ENCODE measurements at regions not wholly inside any gene's neighbourhood (a gene's known extent, or its start where the extent isn't known, plus 50 kb on each side); places are given as distances from the start of the nearest gene placed in this dataset.

DNA sequence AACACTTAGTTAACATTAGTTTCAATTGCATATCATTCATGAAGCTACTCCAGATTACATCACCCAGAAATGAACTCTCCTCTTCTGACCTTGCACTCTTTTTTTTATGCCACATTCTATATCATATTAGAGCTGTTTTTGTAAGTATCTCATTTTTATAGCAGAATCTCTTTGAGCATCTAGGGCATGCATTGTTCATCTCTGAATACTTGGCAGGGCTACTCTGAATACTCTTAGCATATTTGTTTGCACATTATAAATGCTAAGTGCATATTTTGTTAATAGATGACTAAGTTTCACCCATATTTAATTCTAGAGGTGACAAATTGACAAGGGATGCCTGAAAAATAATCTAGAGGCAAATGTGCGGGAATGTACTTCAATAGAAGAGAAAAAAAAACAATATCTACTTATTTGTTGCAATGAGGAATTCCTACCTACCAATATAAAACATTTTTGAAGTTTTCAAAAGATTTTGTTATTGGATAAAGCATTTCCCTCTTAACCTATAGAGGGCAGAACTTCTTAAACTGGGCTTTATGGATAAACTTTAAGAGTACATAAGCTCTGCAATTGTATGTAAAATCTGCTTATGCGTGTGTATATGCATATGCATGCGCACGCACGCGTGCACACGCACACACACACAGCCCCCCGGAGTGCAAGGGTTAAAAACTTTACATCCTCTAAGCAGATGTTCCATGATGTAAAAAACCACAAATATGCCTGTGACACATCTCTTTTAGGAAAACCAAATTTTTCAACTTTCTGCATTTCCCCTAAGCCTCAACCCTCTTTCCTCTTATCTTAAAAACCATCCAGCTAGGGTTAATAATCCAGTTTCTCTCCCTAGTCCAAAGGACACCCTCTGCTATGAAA, 73.0 kb upstream of the OXGR1 start:
- Histone ChIP-seq H2AFZ (ENCODE audit: low read length) (no peak overlapping the region), H3K36me3 (replicated peaks; ENCODE audit: insufficient read depth, low read length) (no peaks in the 10 kb centered on the region), H3F3A (ENCODE audit: insufficient read depth, low read length) (no peaks in the 10 kb centered on the region), H3K4me2 (ENCODE audit: low read depth, low read length) (no peak overlapping the region), H3K4me3 (ENCODE audit: low read length) (no peak overlapping the region), H3K4me1 (ENCODE audit: low read length) (no peaks in the 10 kb centered on the region), H3K79me2 (ENCODE audit: low read length) (no peaks in the 10 kb centered on the region), H4K20me1 (ENCODE audit: insufficient read depth, low read length) (no peaks in the 10 kb centered on the region), H3K9me3 (replicated peaks; ENCODE audit: insufficient read depth, low read length) (no peaks in the 10 kb centered on the region), H3K9ac (ENCODE audit: low read length) (no peak overlapping the region), H3K9me2 (replicated peaks; ENCODE audit: insufficient read depth, low read length) (no peaks in the 10 kb centered on the region), H3K27ac (ENCODE audit: low read length) (no peak overlapping the region), H3K27me3 (replicated peaks; ENCODE audit: insufficient read depth, low read length) (no peaks in the 10 kb centered on the region)
- DNase-seq = no peak
- TF ChIP-seq EZH2 (optimal IDR thresholded peaks at IDR 0.05; ENCODE audit: low read depth, low read length) (no peak), EZH2phosphoT487 (IDR thresholded peaks at IDR 0.05; ENCODE audit: low read length) (no peak)
- TF ChIP-seq, protein P1, sequence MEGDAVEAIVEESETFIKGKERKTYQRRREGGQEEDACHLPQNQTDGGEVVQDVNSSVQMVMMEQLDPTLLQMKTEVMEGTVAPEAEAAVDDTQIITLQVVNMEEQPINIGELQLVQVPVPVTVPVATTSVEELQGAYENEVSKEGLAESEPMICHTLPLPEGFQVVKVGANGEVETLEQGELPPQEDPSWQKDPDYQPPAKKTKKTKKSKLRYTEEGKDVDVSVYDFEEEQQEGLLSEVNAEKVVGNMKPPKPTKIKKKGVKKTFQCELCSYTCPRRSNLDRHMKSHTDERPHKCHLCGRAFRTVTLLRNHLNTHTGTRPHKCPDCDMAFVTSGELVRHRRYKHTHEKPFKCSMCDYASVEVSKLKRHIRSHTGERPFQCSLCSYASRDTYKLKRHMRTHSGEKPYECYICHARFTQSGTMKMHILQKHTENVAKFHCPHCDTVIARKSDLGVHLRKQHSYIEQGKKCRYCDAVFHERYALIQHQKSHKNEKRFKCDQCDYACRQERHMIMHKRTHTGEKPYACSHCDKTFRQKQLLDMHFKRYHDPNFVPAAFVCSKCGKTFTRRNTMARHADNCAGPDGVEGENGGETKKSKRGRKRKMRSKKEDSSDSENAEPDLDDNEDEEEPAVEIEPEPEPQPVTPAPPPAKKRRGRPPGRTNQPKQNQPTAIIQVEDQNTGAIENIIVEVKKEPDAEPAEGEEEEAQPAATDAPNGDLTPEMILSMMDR (IDR thresholded peaks at IDR 0.05; ENCODE audit: low read length) = no peak

DNA sequence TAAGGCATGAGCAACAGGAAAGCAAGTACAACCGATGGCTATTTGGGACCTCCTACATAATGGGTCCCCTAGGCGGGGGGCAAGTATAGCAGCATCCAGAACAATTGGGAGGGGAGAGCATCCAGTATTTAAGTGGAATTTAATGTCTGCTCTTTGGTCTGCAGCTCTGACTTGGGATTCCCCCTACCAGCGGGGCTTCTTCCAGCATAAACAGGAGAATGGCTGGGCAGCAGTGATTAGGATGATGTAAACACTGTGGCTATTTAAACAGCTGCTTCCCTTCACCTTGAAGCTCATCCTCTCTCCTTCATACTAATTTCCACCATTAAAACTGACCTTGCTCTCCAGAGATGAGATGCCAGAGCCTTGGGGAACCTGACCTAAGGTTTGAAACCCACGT, 73.9 kb upstream of the OXGR1 start:
- Histone ChIP-seq H3K9me3 (replicated peaks; ENCODE audit: insufficient read depth, low read length) (no peaks in the 10 kb centered on the region), H3K79me2 (ENCODE audit: low read length) (no peaks in the 10 kb centered on the region), H3K9me2 (replicated peaks; ENCODE audit: insufficient read depth, low read length) (no peaks in the 10 kb centered on the region), H3K9ac (ENCODE audit: low read length) (no peak overlapping the region), H3K27ac (ENCODE audit: low read length) (no peak overlapping the region), H3K27me3 (replicated peaks; ENCODE audit: insufficient read depth, low read length) (no peaks in the 10 kb centered on the region), H3K4me2 (ENCODE audit: low read depth, low read length) (no peak overlapping the region), H3K4me3 (ENCODE audit: low read length) (no peak overlapping the region), H3K36me3 (replicated peaks; ENCODE audit: insufficient read depth, low read length) (no peaks in the 10 kb centered on the region), H2AFZ (ENCODE audit: low read length) (no peak overlapping the region), H3F3A (ENCODE audit: insufficient read depth, low read length) (no peaks in the 10 kb centered on the region), H3K4me1 (ENCODE audit: low read length) (no peaks in the 10 kb centered on the region), H4K20me1 (ENCODE audit: insufficient read depth, low read length) (no peaks in the 10 kb centered on the region)
- no peak for DNase-seq
- TF ChIP-seq, protein P1 (IDR thresholded peaks at IDR 0.05; ENCODE audit: low read length) = no peak
- no peak for TF ChIP-seq EZH2phosphoT487 (IDR thresholded peaks at IDR 0.05; ENCODE audit: low read length)
- TF ChIP-seq EZH2 (optimal IDR thresholded peaks at IDR 0.05; ENCODE audit: low read depth, low read length) = no peak

DNA sequence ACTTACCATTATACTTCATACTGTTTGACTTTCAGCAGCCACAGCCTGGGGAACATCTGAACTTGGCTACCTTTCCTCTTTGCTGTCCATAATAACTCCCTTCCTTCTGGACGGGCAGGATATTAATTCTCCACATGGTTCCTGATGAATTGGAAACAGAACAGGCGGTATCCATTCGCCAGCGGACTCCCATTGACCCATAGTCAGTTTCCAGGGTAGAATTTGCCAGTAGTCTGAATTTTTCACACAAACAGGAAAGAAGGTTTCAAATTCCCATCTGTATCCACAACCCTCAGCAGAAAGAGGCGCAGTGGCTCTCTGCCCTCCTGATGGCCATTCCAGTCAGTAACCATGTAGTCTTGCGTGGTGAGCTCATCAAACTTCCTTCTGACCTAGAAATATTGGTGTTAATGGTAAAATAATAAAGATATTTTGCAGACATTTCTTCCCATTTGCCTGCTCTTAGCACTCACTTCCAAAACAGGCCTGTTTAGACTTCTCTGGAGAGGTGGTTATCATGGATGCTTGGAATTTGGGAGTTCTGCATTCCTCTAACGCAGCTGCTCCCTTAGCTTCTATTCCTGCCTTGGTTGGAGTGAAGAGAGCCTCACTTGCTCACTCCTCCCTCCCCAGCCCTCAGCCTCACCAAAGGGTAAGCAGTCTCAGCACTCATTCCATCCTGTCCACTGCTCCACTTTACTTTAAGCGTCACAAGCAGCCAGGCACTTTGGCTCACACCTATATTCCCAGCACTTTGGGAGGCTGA, 75.0 kb upstream of the OXGR1 start:
- Histone ChIP-seq H3K27me3 (replicated peaks; ENCODE audit: insufficient read depth, low read length) (no peaks in the 10 kb centered on the region), H3K36me3 (replicated peaks; ENCODE audit: insufficient read depth, low read length) (no peaks in the 10 kb centered on the region), H3K4me1 (ENCODE audit: low read length) (no peaks in the 10 kb centered on the region), H3K27ac (ENCODE audit: low read length) (no peak overlapping the region), H3K4me3 (ENCODE audit: low read length) (no peak overlapping the region), H3K4me2 (ENCODE audit: low read depth, low read length) (no peak overlapping the region), H2AFZ (ENCODE audit: low read length) (no peak overlapping the region), H3F3A (ENCODE audit: insufficient read depth, low read length) (no peaks in the 10 kb centered on the region), H3K79me2 (ENCODE audit: low read length) (no peaks in the 10 kb centered on the region), H3K9ac (ENCODE audit: low read length) (no peak overlapping the region), H3K9me2 (replicated peaks; ENCODE audit: insufficient read depth, low read length) (no peaks in the 10 kb centered on the region), H4K20me1 (ENCODE audit: insufficient read depth, low read length) (no peaks in the 10 kb centered on the region), H3K9me3 (replicated peaks; ENCODE audit: insufficient read depth, low read length) (no peaks in the 10 kb centered on the region)
- no peak for TF ChIP-seq EZH2 (optimal IDR thresholded peaks at IDR 0.05; ENCODE audit: low read depth, low read length)
- TF ChIP-seq EZH2phosphoT487 (IDR thresholded peaks at IDR 0.05; ENCODE audit: low read length) = no peak
- DNase-seq = no peak

Measured in MM.1S (cell line).